H1 (cell line): ENCODE measurements at regions not wholly inside any gene's neighbourhood (a gene's known extent, or its start where the extent isn't known, plus 50 kb on each side); places are given as distances from the start of the nearest gene placed in this dataset.

Experiments used
- CTCF ChIA-PET: fragments of 300-600 bp; sonication (Branson Sonifier 250); formaldehyde crosslinking; loops from one replicate; lab custom pipeline; 2021; ENCODE audit not compliant: partially characterized antibody; lab: Charles Lee
- POLR2A ChIA-PET: fragments of 300-600 bp; sonication (Branson Sonifier 250); formaldehyde crosslinking; loops from one replicate; lab custom pipeline; 2021; ENCODE audit warnings: inconsistent platforms; ENCODE audit not compliant: partially characterized antibody; lab: Charles Lee
- DNase-seq, 2 experiments: peaks; one replicate each; pipeline versions ENCODE4 v3.0.0 to v3.0.0-alpha.2; 2010 to 2022; ENCODE audit warnings: low spot score in 2 of 2, low read depth in 1 of 2, mixed read lengths in 1 of 2
- FAIRE-seq: peaks from 2 replicates; lab custom pipeline; 2011; peaks lifted over from hg19 to GRCh38; lab: Jason Lieb, UNC
- H2AFZ ChIP-seq: 2 replicates; pipeline ENCODE4 v1.8.1; 2012; ENCODE audit warnings: low read length, inconsistent platforms
- H2AK5ac ChIP-seq: 2 replicates; pipeline ENCODE4 v1.6.1; 2013; ENCODE audit warnings: low read depth, low read length
- H2BK120ac ChIP-seq: replicated peaks from 2 replicates; pipeline ENCODE3; 2013; ENCODE audit warnings: low read depth, low read length, inconsistent platforms
- H2BK12ac ChIP-seq: 2 replicates; pipeline ENCODE4 v1.6.1; 2013; ENCODE audit warnings: low read depth, low read length
- H2BK15ac ChIP-seq: 2 replicates; pipeline ENCODE4 v1.6.1; 2013; ENCODE audit warnings: low read length
- H2BK20ac ChIP-seq: 2 replicates; pipeline ENCODE4 v1.6.1; 2013; ENCODE audit warnings: low read length
- H2BK5ac ChIP-seq: 2 replicates; pipeline ENCODE4 v1.6.1; 2013; ENCODE audit warnings: low read depth, low read length
- H3K14ac ChIP-seq: 2 replicates; pipeline ENCODE4 v1.6.1; 2013; ENCODE audit warnings: inconsistent platforms; ENCODE audit not compliant: insufficient read length
- H3K18ac ChIP-seq: 2 replicates; pipeline ENCODE4 v1.6.1; 2013; ENCODE audit warnings: low read length; ENCODE audit errors: extremely low read depth
- H3K23ac ChIP-seq: 2 replicates; pipeline ENCODE4 v1.6.1; 2013; ENCODE audit warnings: inconsistent platforms; ENCODE audit not compliant: insufficient read length
- H3K23me2 ChIP-seq: 2 replicates; pipeline ENCODE4 v1.6.1; 2013; ENCODE audit warnings: low read depth, low read length
- H3K27ac ChIP-seq: 2 replicates; pipeline ENCODE4 v1.6.1; 2011; ENCODE audit warnings: low read depth, low read length, inconsistent platforms
- H3K27me3 ChIP-seq, 4 experiments: replicated peaks in 1 of 4; 1 replicate in 1 of 4; 2 replicates in 3 of 4; pipeline versions ENCODE4 v1.6.1 to v1.8.1; 2011 to 2013; ENCODE audit warnings: low read length in 3 of 4, mild to moderate bottlenecking in 3 of 4, inconsistent platforms in 2 of 4, mixed read lengths in 2 of 4, moderate library complexity in 1 of 4; ENCODE audit not compliant: control insufficient read depth in 3 of 4, insufficient read depth in 3 of 4; ENCODE audit errors: extremely low read depth in 1 of 4
- H3K36me3 ChIP-seq, 4 experiments: 2 replicates each; pipeline versions ENCODE4 v1.6.1 to v1.8.1; 2011 to 2013; ENCODE audit warnings: mild to moderate bottlenecking in 4 of 4, low read length in 3 of 4, moderate library complexity in 2 of 4, control low read depth in 1 of 4, inconsistent platforms in 1 of 4; ENCODE audit not compliant: insufficient read depth in 4 of 4, control insufficient read depth in 2 of 4
- H3K4ac ChIP-seq: replicated peaks from 2 replicates; pipeline ENCODE3; 2013; ENCODE audit warnings: low read length, low read depth, mixed read lengths, inconsistent platforms; ENCODE audit not compliant: insufficient read length
- H3K4me1 ChIP-seq, 4 experiments: replicated peaks in 1 of 4; 1 replicate in 1 of 4; 2 replicates in 3 of 4; pipeline versions ENCODE4 v1.6.1 to v1.8.1; 2011 to 2013; ENCODE audit warnings: low read length in 3 of 4, inconsistent platforms in 2 of 4, mixed read lengths in 1 of 4; ENCODE audit not compliant: insufficient read depth in 4 of 4, control insufficient read depth in 3 of 4
- H3K4me2 ChIP-seq, 2 experiments: 2 replicates each; pipeline versions ENCODE4 v1.6.1 to v1.8.1; 2011 to 2013; ENCODE audit warnings: low read depth in 2 of 2, low read length in 2 of 2, control low read depth in 1 of 2, inconsistent platforms in 1 of 2, mild to moderate bottlenecking in 1 of 2; ENCODE audit not compliant: insufficient read depth in 1 of 2
- H3K4me3 ChIP-seq, 4 experiments: fragments of 200-600, 300-600 bp in 1 of 4; sonication (generic), shearing (Covaris generic), sonication (Bioruptor Twin) in 1 of 4; 2 replicates each; pipeline versions ENCODE4 v1.5.1 to v1.8.1; 2011 to 2016; ENCODE audit warnings: low read length in 4 of 4, low read depth in 3 of 4, control low read depth in 2 of 4, inconsistent platforms in 2 of 4, mild to moderate bottlenecking in 2 of 4, mixed read lengths in 1 of 4, moderate library complexity in 1 of 4; ENCODE audit not compliant: insufficient read depth in 2 of 4; ENCODE audit errors: extremely low read depth in 1 of 4
- H3K56ac ChIP-seq: replicated peaks from 2 replicates; pipeline ENCODE3; 2013; ENCODE audit warnings: low read depth, mild to moderate bottlenecking, mixed read lengths, low read length, inconsistent platforms; ENCODE audit not compliant: insufficient read length
- H3K79me1 ChIP-seq: 2 replicates; pipeline ENCODE4 v1.6.1; 2013; ENCODE audit warnings: low read depth, low read length, control low read depth
- H3K79me2 ChIP-seq, 2 experiments: 2 replicates each; pipeline versions ENCODE4 v1.6.1 to v1.8.1; 2012 to 2013; ENCODE audit warnings: low read length in 2 of 2, mild to moderate bottlenecking in 2 of 2, inconsistent platforms in 1 of 2; ENCODE audit not compliant: insufficient read depth in 2 of 2, control insufficient read depth in 1 of 2
- H3K9ac ChIP-seq, 4 experiments: replicated peaks in 1 of 4; 1 replicate in 1 of 4; 2 replicates in 3 of 4; pipeline versions ENCODE4 v1.6.1 to v1.8.1; 2011 to 2013; ENCODE audit warnings: low read depth in 3 of 4, low read length in 3 of 4, control low read depth in 2 of 4, mild to moderate bottlenecking in 2 of 4, moderate library complexity in 2 of 4, inconsistent platforms in 1 of 4; ENCODE audit errors: extremely low read depth in 1 of 4
- H3K9me3 ChIP-seq, 2 experiments: 2 replicates each; pipeline versions ENCODE4 v1.6.1 to v1.8.1; 2012 to 2013; ENCODE audit warnings: mild to moderate bottlenecking in 2 of 2, moderate library complexity in 2 of 2, control low read depth in 1 of 2, inconsistent platforms in 1 of 2, low read depth in 1 of 2, low read length in 1 of 2, mixed read lengths in 1 of 2; ENCODE audit not compliant: insufficient read depth in 2 of 2
- H4K20me1 ChIP-seq, 2 experiments: replicated peaks in 1 of 2; 2 replicates each; pipeline versions ENCODE3 to v1.8.1; 2011 to 2013; ENCODE audit warnings: inconsistent platforms in 2 of 2, low read length in 2 of 2, mild to moderate bottlenecking in 1 of 2; ENCODE audit not compliant: insufficient read depth in 2 of 2, control insufficient read depth in 1 of 2
- H4K5ac ChIP-seq: 2 replicates; pipeline ENCODE4 v1.6.1; 2013; ENCODE audit warnings: low read length, low read depth, mixed read lengths, inconsistent platforms; ENCODE audit not compliant: insufficient read length
- H4K8ac ChIP-seq: 2 replicates; pipeline ENCODE4 v1.8.0; 2013; ENCODE audit warnings: mild to moderate bottlenecking, moderate library complexity, low read length, inconsistent platforms; ENCODE audit not compliant: insufficient read depth; ENCODE audit errors: extremely low read depth
- H4K91ac ChIP-seq: replicated peaks from 2 replicates; pipeline ENCODE3; 2013; ENCODE audit warnings: low read length, mixed read lengths, inconsistent platforms; ENCODE audit not compliant: insufficient read length
- ATF3 ChIP-seq: IDR thresholded peaks from 2 replicates; pipeline ENCODE4 v1.6.1; 2011; ENCODE audit warnings: low read depth, mild to moderate bottlenecking, low read length; ENCODE audit not compliant: insufficient read depth
- CTBP2 ChIP-seq: IDR thresholded peaks from 2 replicates; pipeline ENCODE4 v1.7.0; 2011; ENCODE audit warnings: borderline replicate concordance, mild to moderate bottlenecking, moderate library complexity, mixed read lengths, low read length; ENCODE audit not compliant: insufficient read depth, insufficient read length
- HDAC6 ChIP-seq: IDR thresholded peaks from one replicate; pipeline ENCODE4 v1.7.1; 2012; ENCODE audit warnings: low read depth, mild to moderate bottlenecking, inconsistent platforms, low read length, moderate library complexity
- KDM1A ChIP-seq: fragments of 200-600, 300-600 bp; sonication (generic); IDR thresholded peaks from 2 replicates; pipeline ENCODE4 v1.7.1; 2016; ENCODE audit warnings: mild to moderate bottlenecking, low read length, borderline replicate concordance
- KDM4A ChIP-seq: IDR thresholded peaks from one replicate; pipeline ENCODE4 v1.7.1; 2012; ENCODE audit warnings: low read depth, mild to moderate bottlenecking, moderate library complexity, low read length, inconsistent platforms; ENCODE audit not compliant: severe bottlenecking
- KDM5A ChIP-seq: fragments of 200-600 bp; IDR thresholded peaks from 2 replicates; pipeline ENCODE4 v1.7.1; 2012; ENCODE audit warnings: mild to moderate bottlenecking, low read length, inconsistent platforms, mixed read lengths
- NRF1 ChIP-seq: IDR thresholded peaks from 2 replicates; pipeline ENCODE4 v1.6.1; 2011; ENCODE audit warnings: mild to moderate bottlenecking, low read depth, low read length, improper control_type of control experiment
- SIRT6 ChIP-seq: IDR thresholded peaks from one replicate; pipeline ENCODE4 v1.7.1; 2012; ENCODE audit warnings: low read length, inconsistent platforms
- SP2 ChIP-seq: IDR thresholded peaks from 2 replicates; pipeline ENCODE4 v1.6.1; 2012; ENCODE audit warnings: mild to moderate bottlenecking, low read length, inconsistent platforms
- SRF ChIP-seq: IDR thresholded peaks from 2 replicates; pipeline ENCODE4 v1.6.1; 2011; ENCODE audit warnings: mild to moderate bottlenecking, low read depth, low read length, moderate library complexity
- TEAD4 ChIP-seq: IDR thresholded peaks from 2 replicates; pipeline ENCODE4 v1.6.1; 2012; ENCODE audit warnings: low read depth, low read length, inconsistent platforms, mixed read lengths
- USF2 ChIP-seq: IDR thresholded peaks from 2 replicates; pipeline ENCODE4 v1.6.1; 2011; ENCODE audit warnings: low read length, improper control_type of control experiment
- YY1 ChIP-seq: IDR thresholded peaks from 2 replicates; pipeline ENCODE4 v1.6.1; 2011; ENCODE audit warnings: low read depth, mild to moderate bottlenecking, low read length
- WGBS, 2 experiments: shearing (Covaris generic) in 1 of 2; methylation state at CpG; one replicate each; pipeline versions ENCODE4 v1.1.6 to v1.1.7; 2013 to 2015; ENCODE audit warnings: low lambda C conversion rate in 2 of 2, mixed read lengths in 2 of 2, inconsistent platforms in 1 of 2, low coverage in 1 of 2, missing lambda C conversion rate in 1 of 2; ENCODE audit not compliant: insufficient replicate concordance in 2 of 2, insufficient coverage in 1 of 2, insufficient read length in 1 of 2; ENCODE audit errors: extremely low coverage in 1 of 2, missing lambda C conversion rate in 1 of 2; 5-methylcytosine and 5-hydroxymethylcytosine counted together

- H3K4me3 ChIP-seq = no peak overlapping the region
- no peak overlapping the region for H3K4me2 ChIP-seq
- FAIRE-seq (no peak), DNase-seq (no peak)
- H3K23ac ChIP-seq = no peak overlapping the region
- H3K14ac ChIP-seq = no peak overlapping the region
- no peaks in the 10 kb centered on the region for H3K4me1 ChIP-seq
- H3K18ac ChIP-seq = no peak overlapping the region
- no peaks in the 10 kb centered on the region for H3K36me3 ChIP-seq
- no peaks in the 10 kb centered on the region for H3K79me2 ChIP-seq
- no peak overlapping the region for H2AFZ ChIP-seq
- no peak overlapping the region for H3K4ac ChIP-seq
- no peak overlapping the region for H3K56ac ChIP-seq
- H2BK120ac ChIP-seq = no peak overlapping the region
- H3K79me1 ChIP-seq = no peaks in the 10 kb centered on the region
- H2BK5ac ChIP-seq = no peak overlapping the region
- no peak overlapping the region for H2AK5ac ChIP-seq
- WGBS, 2 experiments = 73% methylated on average over 4 of the region's 4 CpGs; no CpG with 5 or more reads in 1 of the 2 experiments
- H2BK15ac ChIP-seq = no peak overlapping the region
- no peak overlapping the region for H3K9ac ChIP-seq
- no peaks in the 10 kb centered on the region for H4K20me1 ChIP-seq
- H2BK20ac ChIP-seq = no peak overlapping the region
- no peak overlapping the region for H3K27ac ChIP-seq
- H3K23me2 ChIP-seq = no peaks in the 10 kb centered on the region
- no peak overlapping the region for H2BK12ac ChIP-seq
- peaks cover 22 to 34% of the 10 kb centered on the region in 2 experiments for H3K9me3 ChIP-seq
- ChIA-PET POLR2A (no interaction called here), CTCF (no interaction called here)
- no peaks in the 10 kb centered on the region for H3K27me3 ChIP-seq
- no peak overlapping the region for H4K8ac ChIP-seq
- H4K91ac ChIP-seq = no peak overlapping the region
- no peak overlapping the region for H4K5ac ChIP-seq
- TF ChIP-seq YY1 (no peak), CTBP2 (no peak), KDM5A (no peak), KDM1A (no peak), SP2 (no peak), ATF3 (no peak), SRF (no peak), TEAD4 (no peak), SIRT6 (no peak), HDAC6 (no peak), USF2 (no peak), KDM4A (no peak), NRF1 (no peak)
These were observed 545.5 kb downstream of the CBLN2 start for GRCh38 chr18:71998547-71999097.
